Prostate gland (tissue), 2 donors: ENCODE measurements at regions not wholly inside any gene's neighbourhood (a gene's known extent, or its start where the extent isn't known, plus 50 kb on each side); places are given as distances from the start of the nearest gene placed in this dataset.

Experiments used
- POLR2A ChIP-seq: fragments of 450-650 bp; IDR thresholded peaks from one replicate; pipeline ENCODE4 v1.6.1; 2016; ENCODE audit warnings: antibody characterized with exemption, mild to moderate bottlenecking
- POLR2AphosphoS5 ChIP-seq: sonication (generic); formaldehyde crosslinking; IDR thresholded peaks from one replicate; pipeline ENCODE4 v1.6.1; 2017; ENCODE audit warnings: antibody characterized with exemption
- TF ChIP-seq, protein P1 (sequence below), 4 experiments: fragments of 200-600 bp in 2 of 4; fragments of 450-650 bp in 2 of 4; sonication (generic) in 2 of 4; IDR thresholded peaks; 1 replicate in 3 of 4; 2 replicates in 1 of 4; pipeline ENCODE4 v1.5.1; 2016 to 2019; ENCODE audit warnings: antibody characterized with exemption in 4 of 4, mild to moderate bottlenecking in 2 of 4, moderate library complexity in 2 of 4

DNA sequence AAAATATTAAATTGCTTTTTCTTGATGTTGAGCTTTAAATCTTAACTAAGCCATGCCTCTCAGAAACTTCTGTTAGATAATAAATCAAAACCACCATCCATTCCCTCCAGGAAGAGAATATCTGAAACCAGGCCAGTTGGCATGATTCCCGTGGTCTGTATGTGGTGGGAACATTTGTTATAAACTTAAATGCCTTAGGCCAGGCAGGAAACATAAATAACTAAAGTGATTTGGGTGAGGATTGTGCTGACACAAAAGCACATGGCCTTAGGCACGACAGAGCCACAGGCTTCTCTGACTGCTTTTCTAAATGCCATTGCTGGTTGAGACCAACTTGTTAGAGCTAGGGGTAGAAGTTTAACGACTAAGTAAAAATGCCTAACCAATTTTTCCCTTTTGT lies 255.9 kb downstream of the GABRG2 start:
- TF ChIP-seq, protein P1, sequence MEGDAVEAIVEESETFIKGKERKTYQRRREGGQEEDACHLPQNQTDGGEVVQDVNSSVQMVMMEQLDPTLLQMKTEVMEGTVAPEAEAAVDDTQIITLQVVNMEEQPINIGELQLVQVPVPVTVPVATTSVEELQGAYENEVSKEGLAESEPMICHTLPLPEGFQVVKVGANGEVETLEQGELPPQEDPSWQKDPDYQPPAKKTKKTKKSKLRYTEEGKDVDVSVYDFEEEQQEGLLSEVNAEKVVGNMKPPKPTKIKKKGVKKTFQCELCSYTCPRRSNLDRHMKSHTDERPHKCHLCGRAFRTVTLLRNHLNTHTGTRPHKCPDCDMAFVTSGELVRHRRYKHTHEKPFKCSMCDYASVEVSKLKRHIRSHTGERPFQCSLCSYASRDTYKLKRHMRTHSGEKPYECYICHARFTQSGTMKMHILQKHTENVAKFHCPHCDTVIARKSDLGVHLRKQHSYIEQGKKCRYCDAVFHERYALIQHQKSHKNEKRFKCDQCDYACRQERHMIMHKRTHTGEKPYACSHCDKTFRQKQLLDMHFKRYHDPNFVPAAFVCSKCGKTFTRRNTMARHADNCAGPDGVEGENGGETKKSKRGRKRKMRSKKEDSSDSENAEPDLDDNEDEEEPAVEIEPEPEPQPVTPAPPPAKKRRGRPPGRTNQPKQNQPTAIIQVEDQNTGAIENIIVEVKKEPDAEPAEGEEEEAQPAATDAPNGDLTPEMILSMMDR (IDR thresholded peaks at IDR 0.05): no peak
- TF ChIP-seq POLR2A (no peak), POLR2AphosphoS5 (no peak)
